Osteoblast (primary cell): ENCODE measurements at regions not wholly inside any gene's neighbourhood (a gene's known extent, or its start where the extent isn't known, plus 50 kb on each side); places are given as distances from the start of the nearest gene placed in this dataset.

ENCODE experiments used
- DNase-seq: peaks from one replicate; pipeline ENCODE4 v3.0.0; 2011; ENCODE audit warnings: low spot score, mixed read lengths; ENCODE audit not compliant: insufficient read length; ENCODE audit errors: missing footprints
- H2AFZ ChIP-seq: 2 replicates; pipeline ENCODE4 v1.6.0; 2011; ENCODE audit warnings: mild to moderate bottlenecking, low read length
- H3K27ac ChIP-seq: 2 replicates; pipeline ENCODE4 v1.5.1; 2011; ENCODE audit warnings: mild to moderate bottlenecking, low read depth, low read length, moderate library complexity
- H3K27me3 ChIP-seq: 2 replicates; pipeline ENCODE4 v1.6.0; 2012; ENCODE audit warnings: mild to moderate bottlenecking, control low read depth, inconsistent platforms, low read length, moderate library complexity; ENCODE audit not compliant: insufficient read depth
- H3K36me3 ChIP-seq: 2 replicates; pipeline ENCODE4 v1.5.1; 2011; ENCODE audit warnings: mild to moderate bottlenecking, low read length, control low read depth, moderate library complexity; ENCODE audit not compliant: insufficient read depth
- H3K4me1 ChIP-seq: 2 replicates; pipeline ENCODE4 v1.5.1; 2011; ENCODE audit warnings: mild to moderate bottlenecking, low read length, control low read depth, moderate library complexity; ENCODE audit not compliant: insufficient read depth
- H3K4me2 ChIP-seq: 2 replicates; pipeline ENCODE4 v1.6.0; 2011; ENCODE audit warnings: mild to moderate bottlenecking, low read length; ENCODE audit not compliant: insufficient read depth
- H3K4me3 ChIP-seq: fragments of 200-600 bp; sonication (generic); 3 replicates; pipeline ENCODE4 v1.5.1; 2012; ENCODE audit warnings: mild to moderate bottlenecking, low read length, inconsistent platforms; ENCODE audit not compliant: insufficient read depth
- H3K79me2 ChIP-seq: 2 replicates; pipeline ENCODE4 v1.6.0; 2012; ENCODE audit warnings: mild to moderate bottlenecking, low read length, control low read depth, inconsistent platforms; ENCODE audit not compliant: insufficient read depth
- H3K9me3 ChIP-seq: 2 replicates; pipeline ENCODE4 v1.5.1; 2011; ENCODE audit warnings: low read depth, low read length, control low read depth
- H4K20me1 ChIP-seq: 2 replicates; pipeline ENCODE4 v1.6.0; 2012; ENCODE audit warnings: mild to moderate bottlenecking, low read length, control low read depth; ENCODE audit not compliant: insufficient read depth
- TF ChIP-seq, protein P1 (sequence below): IDR thresholded peaks from 2 replicates; pipeline ENCODE4 v1.5.1; 2011; ENCODE audit warnings: mild to moderate bottlenecking, low read depth, low read length, moderate library complexity; ENCODE audit errors: extremely low read depth

DNA sequence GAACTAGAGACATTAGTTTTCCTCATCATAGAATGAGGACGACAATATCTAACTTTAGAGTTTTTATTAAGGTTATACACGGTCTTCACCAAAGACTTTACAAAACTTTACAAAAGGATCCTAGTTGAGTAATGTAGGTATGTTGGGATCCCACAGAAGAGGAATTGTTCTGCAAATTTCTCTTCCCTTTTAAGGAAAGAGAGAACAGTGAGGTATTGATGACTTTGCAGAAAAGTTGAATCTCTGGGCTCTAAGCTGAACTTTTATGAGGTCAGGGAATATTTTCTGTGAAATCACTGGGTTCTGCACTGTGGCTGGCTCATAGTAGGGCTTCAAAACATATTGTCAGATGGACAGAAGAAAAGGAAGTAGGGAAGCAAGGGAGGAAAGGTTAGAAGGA is 89.8 kb upstream of the PIRT start:
- Histone ChIP-seq H3K4me1 (no peaks in the 10 kb centered on the region), H3K79me2 (no peaks in the 10 kb centered on the region), H3K36me3 (no peaks in the 10 kb centered on the region), H3K4me3 (no peak overlapping the region), H3K4me2 (no peak overlapping the region), H2AFZ (no peak overlapping the region), H3K27ac (no peak overlapping the region), H3K27me3 (no peaks in the 10 kb centered on the region), H4K20me1 (no peaks in the 10 kb centered on the region), H3K9me3 (peaks cover 2% of the 10 kb centered on the region)
- peak; percentile 11 for DNase-seq
- TF ChIP-seq, protein P1, sequence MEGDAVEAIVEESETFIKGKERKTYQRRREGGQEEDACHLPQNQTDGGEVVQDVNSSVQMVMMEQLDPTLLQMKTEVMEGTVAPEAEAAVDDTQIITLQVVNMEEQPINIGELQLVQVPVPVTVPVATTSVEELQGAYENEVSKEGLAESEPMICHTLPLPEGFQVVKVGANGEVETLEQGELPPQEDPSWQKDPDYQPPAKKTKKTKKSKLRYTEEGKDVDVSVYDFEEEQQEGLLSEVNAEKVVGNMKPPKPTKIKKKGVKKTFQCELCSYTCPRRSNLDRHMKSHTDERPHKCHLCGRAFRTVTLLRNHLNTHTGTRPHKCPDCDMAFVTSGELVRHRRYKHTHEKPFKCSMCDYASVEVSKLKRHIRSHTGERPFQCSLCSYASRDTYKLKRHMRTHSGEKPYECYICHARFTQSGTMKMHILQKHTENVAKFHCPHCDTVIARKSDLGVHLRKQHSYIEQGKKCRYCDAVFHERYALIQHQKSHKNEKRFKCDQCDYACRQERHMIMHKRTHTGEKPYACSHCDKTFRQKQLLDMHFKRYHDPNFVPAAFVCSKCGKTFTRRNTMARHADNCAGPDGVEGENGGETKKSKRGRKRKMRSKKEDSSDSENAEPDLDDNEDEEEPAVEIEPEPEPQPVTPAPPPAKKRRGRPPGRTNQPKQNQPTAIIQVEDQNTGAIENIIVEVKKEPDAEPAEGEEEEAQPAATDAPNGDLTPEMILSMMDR = no peak

DNA sequence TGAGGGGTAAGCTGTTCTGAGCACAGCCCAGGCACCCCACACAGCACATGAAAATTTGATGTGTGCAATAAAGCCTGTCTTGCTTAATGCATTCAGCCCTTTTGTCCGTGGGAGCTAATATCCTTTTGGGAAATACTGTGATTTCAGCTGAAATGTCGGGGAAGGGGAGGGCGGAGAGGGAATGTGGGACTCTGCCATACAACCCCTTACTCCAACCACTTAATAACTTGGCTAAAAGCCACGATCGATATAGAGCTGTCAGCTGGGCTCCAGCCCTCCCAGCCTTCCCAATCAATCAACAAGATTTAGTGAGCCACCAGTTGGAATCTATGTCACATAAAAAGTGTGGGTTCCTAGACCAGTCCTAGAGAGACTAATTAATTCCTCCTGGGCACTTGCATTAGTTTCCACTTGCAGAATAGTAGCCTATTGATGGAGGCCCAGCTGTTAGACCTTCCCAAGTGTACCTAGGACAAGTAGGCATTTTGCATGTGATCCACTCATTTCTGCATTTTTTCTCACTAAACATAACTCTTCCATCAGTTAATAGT is 82.7 kb upstream of the PIRT start:
- no peaks in the 10 kb centered on the region for H3K36me3 ChIP-seq
- H3K79me2 ChIP-seq = no peaks in the 10 kb centered on the region
- no peak overlapping the region for H3K4me2 ChIP-seq
- TF ChIP-seq, protein P1 = no peak
- H3K4me1 ChIP-seq = no peaks in the 10 kb centered on the region
- no peaks in the 10 kb centered on the region for H3K27me3 ChIP-seq
- no peak for DNase-seq
- H3K4me3 ChIP-seq = no peak overlapping the region
- no peaks in the 10 kb centered on the region for H4K20me1 ChIP-seq
- no peak overlapping the region for H2AFZ ChIP-seq
- no peaks in the 10 kb centered on the region for H3K9me3 ChIP-seq
- no peak overlapping the region for H3K27ac ChIP-seq

DNA sequence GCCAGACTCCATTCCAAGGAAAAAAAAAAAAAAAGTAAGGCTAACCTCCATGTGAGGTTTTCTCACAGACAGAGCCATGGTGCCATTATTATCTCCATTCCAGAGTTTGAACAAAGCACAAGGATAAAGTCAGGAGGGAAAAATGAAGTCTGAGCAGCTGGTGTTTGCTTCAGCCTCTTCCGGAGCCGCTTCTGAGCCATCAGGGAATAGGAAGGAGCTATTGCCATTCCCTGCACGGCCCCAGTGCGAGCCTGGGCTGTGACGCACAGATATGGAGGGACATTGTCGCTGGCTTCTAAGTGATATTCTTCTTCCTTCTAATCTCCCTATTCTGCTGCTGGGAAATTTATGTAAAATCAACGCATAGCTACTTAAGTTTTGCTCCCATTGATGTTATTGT is 69.5 kb upstream of the PIRT start:
- Histone ChIP-seq H2AFZ (no peak overlapping the region), H4K20me1 (no peaks in the 10 kb centered on the region), H3K4me2 (no peak overlapping the region), H3K27me3 (no peaks in the 10 kb centered on the region), H3K9me3 (no peaks in the 10 kb centered on the region), H3K4me3 (no peak overlapping the region), H3K79me2 (no peaks in the 10 kb centered on the region), H3K36me3 (no peaks in the 10 kb centered on the region), H3K27ac (no peak overlapping the region), H3K4me1 (no peaks in the 10 kb centered on the region)
- DNase-seq = no peak
- TF ChIP-seq, protein P1 = no peak

DNA sequence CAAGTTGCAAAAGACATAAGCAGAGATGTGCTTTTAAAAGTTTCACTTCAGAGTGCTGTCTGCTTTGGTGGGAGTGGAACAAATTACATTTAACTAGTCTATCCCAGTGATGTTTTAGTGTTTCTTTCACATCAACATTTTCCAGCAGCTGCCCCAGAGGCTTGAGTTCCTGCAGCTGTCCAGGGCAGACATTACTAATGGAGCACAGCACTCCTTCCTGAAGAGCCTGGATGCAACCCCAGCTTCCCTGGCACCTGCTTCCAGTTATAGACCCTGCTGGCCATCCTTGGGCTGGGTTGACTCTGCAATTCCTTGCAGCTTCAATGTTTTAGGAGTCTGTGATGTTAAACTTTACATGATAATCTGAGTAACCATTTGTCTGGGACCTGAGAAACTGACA is 61.4 kb upstream of the PIRT start:
- H4K20me1 ChIP-seq = no peaks in the 10 kb centered on the region
- H3K27ac ChIP-seq = no peak overlapping the region
- TF ChIP-seq, protein P1 = no peak
- H2AFZ ChIP-seq = no peak overlapping the region
- no peak overlapping the region for H3K4me3 ChIP-seq
- no peak overlapping the region for H3K4me2 ChIP-seq
- DNase-seq = no peak
- H3K4me1 ChIP-seq = no peaks in the 10 kb centered on the region
- H3K9me3 ChIP-seq = no peaks in the 10 kb centered on the region
- no peaks in the 10 kb centered on the region for H3K36me3 ChIP-seq
- H3K79me2 ChIP-seq = no peaks in the 10 kb centered on the region
- H3K27me3 ChIP-seq = no peaks in the 10 kb centered on the region
